HG03025 (cell line): ENCODE measurements at regions not wholly inside any gene's neighbourhood (a gene's known extent, or its start where the extent isn't known, plus 50 kb on each side); places are given as distances from the start of the nearest gene placed in this dataset.

Experiments
- ATAC-seq: cut with Tn5 transposase; IDR thresholded peaks from one replicate; pipeline ENCODE4 v1.9.1; 2021; ENCODE audit warnings: mild to moderate bottlenecking, moderate library complexity; ENCODE audit not compliant: unreplicated experiment, low FRiP score

DNA sequence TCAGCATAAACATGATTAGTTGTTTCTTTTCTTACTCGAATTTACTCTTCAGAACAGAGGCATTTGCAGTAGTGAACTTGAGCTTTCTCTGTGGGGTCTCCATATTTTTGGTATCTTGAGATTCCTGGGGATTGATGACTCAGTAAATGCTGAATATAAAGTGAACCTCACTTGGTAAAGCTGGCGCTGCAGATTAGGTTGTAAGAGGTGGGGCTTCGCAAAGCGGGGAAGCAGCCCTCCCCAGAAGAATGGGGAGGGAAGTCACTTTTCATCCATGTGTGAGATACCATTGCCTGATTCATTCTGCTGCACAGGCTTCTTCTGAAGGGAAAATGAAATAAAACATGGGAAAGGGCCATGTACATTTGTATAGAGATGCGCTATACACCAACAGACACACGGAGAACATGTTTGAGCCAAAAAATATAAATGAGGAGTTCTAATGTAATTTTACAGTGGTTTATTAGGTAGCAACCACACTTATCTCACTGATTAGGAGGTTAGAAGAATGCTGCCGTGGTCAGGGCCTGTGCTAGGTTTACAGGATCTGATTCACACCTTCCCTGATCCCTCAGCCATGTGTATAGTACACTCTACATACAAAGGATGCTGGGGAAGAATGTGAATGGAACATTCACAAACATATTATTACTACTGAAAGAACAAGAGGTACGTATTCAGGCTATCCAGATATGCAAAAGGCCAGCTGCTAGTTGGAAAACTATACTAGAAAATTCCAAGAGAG, 63.5 kb downstream of the DNTTIP2 start:
- no peak for ATAC-seq

GRCh38 chr1:93814795-93815340, 64.1 kb downstream of the DNTTIP2 start:
- no peak for ATAC-seq

- peak; percentile 56 for ATAC-seq
Observed at GRCh38 chr1:93814059-93814794, 64.8 kb downstream of the DNTTIP2 start.

GRCh38 chr1:93813076-93813475, 65.9 kb downstream of the DNTTIP2 start:
- no peak for ATAC-seq

GRCh38 chr1:93811326-93812065, 67.5 kb downstream of the DNTTIP2 start:
- no peak for ATAC-seq

DNA sequence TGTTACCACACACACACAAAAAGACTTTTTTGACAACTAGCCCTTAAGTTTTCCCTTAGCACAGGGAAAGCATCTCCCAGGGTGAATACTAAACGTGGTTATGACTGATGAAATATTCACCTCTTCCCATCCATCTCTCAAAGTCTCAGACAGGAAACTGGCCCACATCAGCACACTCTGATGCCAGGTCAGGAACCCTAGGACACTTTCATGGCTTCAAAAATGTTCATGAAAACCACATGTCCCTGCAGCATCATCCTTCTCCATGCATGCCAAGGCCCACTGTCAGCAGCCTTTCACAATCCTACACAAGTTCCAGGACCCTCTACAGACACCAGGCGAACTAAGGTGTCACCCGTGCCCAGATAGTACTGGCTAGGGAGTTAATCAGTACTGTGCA, 68.7 kb downstream of the DNTTIP2 start:
- ATAC-seq = no peak

DNA sequence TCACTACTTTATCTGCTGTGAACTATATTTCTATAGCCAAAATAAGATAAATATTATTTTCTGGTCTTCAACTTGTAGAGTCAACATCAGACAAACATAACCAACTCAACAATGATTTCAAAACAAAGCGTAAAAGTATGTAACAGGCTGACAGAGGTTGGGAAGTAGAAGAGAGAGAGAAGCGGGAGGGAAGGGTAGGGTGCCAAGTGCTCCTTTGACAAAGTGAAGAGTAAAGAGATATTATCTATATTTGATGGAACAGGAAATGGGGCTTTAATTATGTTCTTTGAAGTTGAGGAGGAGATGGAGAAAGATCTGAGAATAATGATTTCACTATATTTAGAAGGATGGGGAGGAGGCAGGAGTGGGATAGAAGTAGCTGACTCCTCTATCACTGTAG, 70.1 kb downstream of the DNTTIP2 start:
- no peak for ATAC-seq

DNA sequence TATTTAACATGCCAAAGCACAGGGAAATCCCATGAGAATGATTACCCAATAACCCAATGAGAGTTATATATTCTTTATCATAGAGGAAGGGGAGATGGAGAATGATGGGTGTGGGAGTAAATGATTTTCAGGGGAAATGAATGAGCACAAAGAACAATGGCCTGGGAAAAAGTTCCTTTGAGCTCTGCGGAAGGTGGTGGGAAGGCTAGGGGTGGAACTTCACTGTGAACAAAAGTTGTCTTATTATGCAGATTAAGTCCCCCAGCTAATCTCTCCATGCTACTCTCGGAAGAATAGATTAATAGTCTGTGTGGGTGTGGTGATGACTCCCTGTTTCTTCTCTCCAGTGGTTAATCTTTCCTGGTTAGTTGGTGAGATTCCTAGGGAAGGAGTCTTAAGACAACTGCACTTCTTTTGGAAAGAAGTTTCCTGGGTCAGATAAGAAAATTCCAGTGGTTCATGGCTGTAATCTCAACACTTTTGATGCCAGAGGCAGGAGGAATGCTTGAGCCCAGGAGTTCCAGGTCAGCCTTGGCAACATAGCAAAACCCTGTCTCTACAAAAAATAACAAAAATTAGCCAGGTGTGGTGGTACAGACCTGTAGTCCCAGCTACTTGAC, 71.6 kb downstream of the DNTTIP2 start:
- no peak for ATAC-seq

GRCh38 chr1:93805027-93805610, 73.9 kb downstream of the DNTTIP2 start:
- no peak for ATAC-seq

- ATAC-seq = no peak
Observed at GRCh38 chr1:93804412-93804811, 74.6 kb downstream of the DNTTIP2 start.

GRCh38 chr1:93801471-93801870, 77.5 kb downstream of the DNTTIP2 start:
- ATAC-seq = no peak

DNA sequence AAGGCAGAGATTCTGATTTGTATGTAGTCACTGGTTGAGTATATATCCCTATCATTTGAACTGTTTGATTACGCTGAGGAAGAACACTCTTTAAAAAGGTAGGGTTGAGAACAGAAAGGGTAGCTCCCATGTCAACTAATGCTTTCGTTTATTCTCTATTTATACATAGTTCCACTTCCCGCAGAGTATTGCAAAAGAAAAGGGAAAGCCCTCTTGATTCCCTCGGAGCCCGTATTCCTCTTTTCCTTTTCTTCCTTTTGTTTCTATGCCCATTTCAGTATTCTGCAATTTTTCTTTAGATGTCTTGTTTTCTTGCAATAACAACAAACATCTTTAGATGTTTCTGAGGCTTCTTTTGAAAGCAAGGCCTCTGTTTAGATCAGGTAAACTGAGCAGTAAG, 78.2 kb downstream of the DNTTIP2 start:
- no peak for ATAC-seq

DNA sequence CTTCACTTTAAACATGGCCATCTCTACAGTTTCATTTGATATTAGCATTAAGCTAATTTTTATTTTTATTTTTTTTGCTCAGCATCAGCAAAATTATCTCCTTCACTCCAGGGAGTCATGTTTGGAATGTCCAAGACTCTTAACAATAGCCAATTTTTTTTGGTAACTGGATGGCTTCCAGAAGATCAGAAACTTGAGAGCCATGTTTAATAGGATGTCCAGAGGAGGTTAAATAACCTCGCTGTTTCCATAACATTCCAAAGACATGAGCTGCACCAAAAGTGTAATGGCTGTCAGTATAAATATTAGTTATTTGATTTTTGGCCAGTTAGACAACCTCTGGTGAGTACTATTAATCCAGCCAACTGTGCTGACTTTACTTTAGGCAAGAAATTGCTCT, 80.7 kb downstream of the DNTTIP2 start:
- no peak for ATAC-seq

GRCh38 chr1:93784538-93784937, 94.5 kb downstream of the DNTTIP2 start:
- ATAC-seq = no peak

DNA sequence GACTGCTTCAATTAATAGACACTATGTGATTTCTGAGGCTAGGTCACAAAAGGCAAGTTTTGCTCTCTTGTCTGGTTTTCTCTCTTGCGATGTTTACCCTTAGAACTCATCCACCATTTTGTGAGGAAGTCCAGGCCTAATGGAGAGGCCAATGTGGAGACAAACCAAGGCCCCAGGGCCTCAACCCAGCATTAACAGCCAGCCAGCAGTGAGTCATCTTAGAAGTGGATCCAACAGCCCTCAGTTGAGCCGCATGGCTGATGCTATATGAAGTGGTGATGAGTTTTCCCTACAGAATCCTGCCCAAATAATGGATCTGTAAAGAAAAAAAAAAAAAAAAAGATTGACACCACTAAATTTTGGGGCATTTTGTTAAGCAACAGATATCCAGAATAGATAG, 95.1 kb downstream of the DNTTIP2 start:
- ATAC-seq = no peak

DNA sequence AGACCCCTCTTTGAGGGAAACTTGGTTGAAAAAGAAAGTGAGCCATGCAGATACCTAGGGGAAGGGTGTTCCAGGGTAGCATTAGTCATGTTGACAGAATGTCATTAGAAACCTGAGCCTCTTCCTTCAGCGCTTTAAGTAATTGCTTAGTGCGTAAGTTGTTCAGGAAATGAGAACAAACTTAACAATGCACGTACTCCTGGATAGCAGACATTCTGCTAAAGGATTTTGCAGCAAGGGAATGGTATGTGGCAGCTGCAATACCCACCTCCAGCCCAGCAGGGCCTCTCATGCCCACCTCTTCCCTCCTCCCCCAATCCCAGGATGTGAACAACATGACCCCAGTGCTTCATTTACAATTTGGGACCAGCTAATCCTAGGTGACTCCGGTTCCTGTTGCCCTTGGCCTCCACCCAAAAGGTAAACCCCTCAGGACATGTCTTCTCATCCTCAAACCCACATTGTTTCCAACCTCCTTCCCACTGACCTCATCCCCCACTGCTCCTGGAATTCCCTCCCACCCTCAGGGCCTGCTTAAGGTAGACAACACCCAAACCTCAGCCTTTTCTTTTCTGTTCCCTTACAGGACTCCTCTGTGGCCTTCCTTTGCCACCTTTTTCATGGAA, 98.0 kb upstream of the BCAR3 start:
- ATAC-seq = no peak

DNA sequence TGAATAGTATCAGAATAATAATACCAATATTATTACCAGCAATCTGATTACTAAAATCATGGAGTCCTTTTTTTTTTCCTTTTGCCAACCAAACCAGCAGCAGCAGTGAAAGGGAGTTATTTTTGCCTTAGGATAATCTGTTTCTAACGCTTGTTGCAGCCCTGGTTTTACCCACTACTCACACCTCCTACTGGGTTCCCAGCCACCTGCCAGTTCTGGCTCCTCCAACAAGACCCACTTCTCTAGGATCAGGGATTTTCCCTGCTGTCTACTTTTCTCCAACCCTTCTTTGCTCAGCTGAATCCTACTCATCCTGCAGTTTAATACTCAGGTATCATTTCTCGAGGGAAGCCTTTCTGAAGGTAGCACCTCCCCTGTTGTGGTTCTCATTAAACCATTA, 96.8 kb upstream of the BCAR3 start:
- no peak for ATAC-seq

DNA sequence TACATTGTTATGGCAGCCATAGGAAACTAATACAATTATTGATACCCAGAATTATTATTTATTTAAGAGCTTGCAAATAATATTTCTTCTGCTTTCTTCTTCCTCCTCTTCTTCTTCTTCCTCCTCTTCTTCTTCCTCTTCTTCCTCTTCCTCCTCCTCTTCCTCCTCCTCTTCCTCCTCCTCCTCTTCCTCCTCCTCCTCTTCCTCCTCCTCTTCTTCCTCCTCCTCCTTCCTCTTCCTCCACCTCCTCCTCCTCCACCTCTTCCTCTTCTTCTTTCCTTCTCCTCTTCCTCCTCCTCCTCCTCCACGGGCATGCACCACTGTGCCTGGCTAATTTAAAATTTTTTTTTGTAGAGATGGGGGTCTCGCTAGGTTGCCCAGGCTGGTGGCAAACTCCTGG, 95.6 kb upstream of the BCAR3 start:
- ATAC-seq = no peak

DNA sequence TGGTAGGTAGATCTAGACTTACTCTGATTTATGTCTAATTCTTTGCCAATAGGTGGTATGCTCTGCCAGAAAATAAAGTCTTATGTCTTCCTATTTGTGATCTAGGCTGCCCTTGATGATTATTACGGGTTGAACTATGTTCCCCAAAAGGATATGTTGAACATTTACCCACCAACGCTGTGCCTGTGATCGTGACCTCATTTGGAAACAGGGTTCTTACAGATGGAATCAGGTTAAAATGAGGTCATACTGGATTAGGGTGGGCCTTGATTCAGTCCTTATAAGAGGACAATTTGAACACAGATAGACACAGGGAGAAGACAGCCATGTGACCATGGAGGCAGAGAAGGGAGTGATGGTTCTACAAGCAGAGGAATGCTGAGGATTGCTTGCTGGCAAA, 95.1 kb upstream of the BCAR3 start:
- ATAC-seq = no peak

DNA sequence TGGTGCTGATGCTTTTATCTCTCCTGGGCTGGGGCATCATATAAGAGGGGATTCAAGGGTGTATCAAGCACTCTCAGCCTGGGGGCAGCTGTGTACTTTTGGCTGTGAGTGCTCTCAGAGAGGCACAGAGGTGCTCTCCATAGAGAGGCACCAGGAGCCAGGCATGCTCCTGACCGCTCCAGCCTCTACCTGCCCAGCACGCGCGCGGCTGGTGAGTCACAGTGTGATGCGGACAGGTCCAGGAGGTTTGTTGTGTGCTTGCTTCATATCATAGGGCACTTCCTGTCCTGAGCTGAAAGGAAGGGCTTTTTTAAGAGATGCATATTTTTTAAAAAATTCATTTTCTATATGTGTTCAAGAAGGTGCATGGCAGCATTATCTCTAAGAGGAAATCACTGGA, 93.6 kb upstream of the BCAR3 start:
- ATAC-seq = no peak
